ENCODE measurements at regions not wholly inside any gene's neighbourhood (a gene's known extent, or its start where the extent isn't known, plus 50 kb on each side); places are given as distances from the start of the nearest gene placed in this dataset.

DNA sequence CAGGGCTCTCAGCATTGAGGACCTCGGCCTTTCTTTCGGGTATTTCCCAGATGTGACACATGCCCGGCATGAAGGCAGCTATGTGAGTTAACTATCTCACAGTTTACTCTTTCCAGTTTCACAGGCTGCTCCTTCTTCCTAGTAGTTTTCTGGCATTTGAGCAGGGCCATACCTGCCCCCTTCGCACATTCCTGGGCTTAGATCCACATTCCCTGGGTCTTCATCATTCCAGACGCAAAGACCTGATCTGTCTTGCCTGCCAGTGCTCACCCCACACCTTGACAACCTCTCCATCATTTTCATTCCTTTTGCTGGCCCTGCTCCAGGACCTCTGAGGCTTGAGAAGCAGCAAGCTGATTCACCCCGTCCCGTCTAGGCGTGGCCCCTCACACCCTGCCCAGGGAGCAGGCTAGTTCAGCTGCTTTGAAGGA is 227.5 kb downstream of the WDR11 start:
- Histone ChIP-seq H3K9me3 (ENCODE audit: control insufficient read depth in 3 of 3, low read length in 3 of 3) (no peaks in the 10 kb centered on the region), H3K27ac (ENCODE audit: low read depth, low read length) (no peak overlapping the region), H3K36me3 (ENCODE audit: control insufficient read depth in 3 of 3, insufficient read depth in 3 of 3, low read length in 3 of 3) (no peaks in the 10 kb centered on the region), H3K27me3 (ENCODE audit: control insufficient read depth in 3 of 3, insufficient read depth in 3 of 3, low read length in 3 of 3) (peaks cover 3 to 19% (median 5%) of the 10 kb centered on the region in 3 donors), H3K9ac (ENCODE audit: low read depth in 1 of 3, low read length in 3 of 3) (no peak overlapping the region), H3K4me3 (ENCODE audit: low read length in 3 of 3) (no peak overlapping the region), H3K4me1 (ENCODE audit: control insufficient read depth in 3 of 3, insufficient read depth in 3 of 3, low read length in 3 of 3) (no peaks in the 10 kb centered on the region)

DNA sequence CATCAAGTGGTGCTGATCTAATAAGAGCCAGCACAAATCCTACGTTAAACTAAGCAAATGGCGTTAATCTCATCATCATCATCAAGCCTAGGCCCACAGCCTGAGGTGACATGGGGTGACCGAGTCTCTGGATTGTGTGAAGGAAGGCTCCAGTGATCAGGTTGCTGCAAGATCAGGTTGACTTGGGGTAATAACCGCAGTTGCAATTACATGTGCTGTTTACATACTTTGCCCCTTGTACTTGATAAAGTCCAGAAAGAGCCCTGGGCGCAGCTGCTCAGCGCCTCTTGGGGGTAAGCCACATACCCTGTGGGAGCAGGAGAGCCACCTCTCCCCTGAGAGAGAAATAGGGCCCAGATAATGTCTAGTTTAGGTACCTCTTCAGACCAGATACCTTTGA is 228.1 kb downstream of the WDR11 start:
- H3K36me3 ChIP-seq (ENCODE audit: control insufficient read depth in 3 of 3, insufficient read depth in 3 of 3, low read length in 3 of 3): no peaks in the 10 kb centered on the region
- no peaks in the 10 kb centered on the region for H3K4me1 ChIP-seq (ENCODE audit: control insufficient read depth in 3 of 3, insufficient read depth in 3 of 3, low read length in 3 of 3)
- no peaks in the 10 kb centered on the region for H3K9me3 ChIP-seq (ENCODE audit: control insufficient read depth in 3 of 3, low read length in 3 of 3)
- H3K27ac ChIP-seq (ENCODE audit: low read depth, low read length): no peak overlapping the region
- H3K27me3 ChIP-seq (ENCODE audit: control insufficient read depth in 3 of 3, insufficient read depth in 3 of 3, low read length in 3 of 3): peaks cover 3 to 18% (median 5%) of the 10 kb centered on the region in 3 donors
- H3K9ac ChIP-seq (ENCODE audit: low read depth in 1 of 3, low read length in 3 of 3): no peak overlapping the region
- no peak overlapping the region for H3K4me3 ChIP-seq (ENCODE audit: low read length in 3 of 3)

DNA sequence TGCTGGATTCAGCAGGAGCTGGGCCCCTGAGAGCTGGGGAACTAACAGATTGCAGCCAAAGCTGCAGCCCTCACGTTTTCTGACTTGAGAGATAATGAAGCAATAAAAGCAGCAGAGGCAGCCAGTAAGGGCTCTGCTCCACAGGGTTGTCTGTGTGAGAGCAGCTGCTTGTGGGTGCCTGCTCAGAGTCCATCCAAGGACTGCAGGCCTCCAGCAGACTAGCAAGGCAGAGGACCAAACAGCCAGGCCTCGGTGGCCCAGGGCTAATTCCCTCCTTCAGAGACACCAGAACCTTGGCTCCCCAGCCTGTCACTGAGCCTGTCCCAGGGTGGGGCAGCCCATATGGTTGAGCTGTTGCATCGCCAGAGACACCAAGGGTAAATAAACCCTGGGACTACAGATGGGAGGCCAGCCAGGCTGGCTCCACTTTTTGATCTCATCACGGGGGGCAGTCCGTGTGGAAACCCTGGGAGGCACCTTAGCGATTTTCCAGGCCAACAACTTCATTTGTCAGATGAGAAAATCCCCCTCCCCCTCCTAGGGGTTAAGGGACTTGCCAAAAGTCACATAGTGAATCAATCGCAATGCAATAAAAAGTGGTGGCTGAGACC is 229.2 kb downstream of the WDR11 start:
- Histone ChIP-seq H3K27me3 (ENCODE audit: control insufficient read depth in 3 of 3, insufficient read depth in 3 of 3, low read length in 3 of 3) (peaks cover 3 to 23% (median 9%) of the 10 kb centered on the region in 3 donors), H3K4me1 (ENCODE audit: control insufficient read depth in 3 of 3, insufficient read depth in 3 of 3, low read length in 3 of 3) (no peaks in the 10 kb centered on the region), H3K27ac (ENCODE audit: low read depth, low read length) (no peak overlapping the region), H3K36me3 (ENCODE audit: control insufficient read depth in 3 of 3, insufficient read depth in 3 of 3, low read length in 3 of 3) (no peaks in the 10 kb centered on the region), H3K9ac (ENCODE audit: low read depth in 1 of 3, low read length in 3 of 3) (no peak overlapping the region), H3K4me3 (ENCODE audit: low read length in 3 of 3) (no peak overlapping the region), H3K9me3 (ENCODE audit: control insufficient read depth in 3 of 3, low read length in 3 of 3) (no peaks in the 10 kb centered on the region)

DNA sequence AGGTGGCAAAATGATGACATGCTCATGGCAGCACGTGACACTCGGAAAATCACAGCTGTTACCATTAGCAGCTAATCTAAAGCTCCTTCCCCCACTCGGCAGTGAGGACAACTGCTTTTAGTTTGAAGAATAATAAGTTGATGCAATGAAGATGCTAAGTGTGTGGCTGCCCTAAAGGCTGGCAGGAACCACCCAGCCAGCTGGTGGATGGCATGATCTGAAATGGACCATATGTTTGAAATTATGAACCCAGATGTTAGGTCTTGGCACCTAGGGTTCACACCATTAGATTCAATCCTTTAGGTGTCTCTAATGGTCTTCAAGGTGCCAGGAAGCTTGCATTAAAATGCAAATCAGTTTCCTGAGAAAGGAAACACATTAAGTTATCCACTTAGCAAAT is 230.1 kb downstream of the WDR11 start:
- Histone ChIP-seq H3K27ac (ENCODE audit: low read depth, low read length) (no peak overlapping the region), H3K27me3 (ENCODE audit: control insufficient read depth in 3 of 3, insufficient read depth in 3 of 3, low read length in 3 of 3) (peaks cover 3 to 25% (median 9%) of the 10 kb centered on the region in 3 donors), H3K4me3 (ENCODE audit: low read length in 3 of 3) (no peak overlapping the region), H3K4me1 (ENCODE audit: control insufficient read depth in 3 of 3, insufficient read depth in 3 of 3, low read length in 3 of 3) (no peaks in the 10 kb centered on the region), H3K9me3 (ENCODE audit: control insufficient read depth in 3 of 3, low read length in 3 of 3) (no peaks in the 10 kb centered on the region), H3K9ac (ENCODE audit: low read depth in 1 of 3, low read length in 3 of 3) (no peak overlapping the region), H3K36me3 (ENCODE audit: control insufficient read depth in 3 of 3, insufficient read depth in 3 of 3, low read length in 3 of 3) (no peaks in the 10 kb centered on the region)

GRCh38 chr10:121082984-121083383 is 231.8 kb downstream of the WDR11 start:
- H3K9ac ChIP-seq (ENCODE audit: low read depth in 1 of 3, low read length in 3 of 3): no peak overlapping the region
- no peaks in the 10 kb centered on the region for H3K36me3 ChIP-seq (ENCODE audit: control insufficient read depth in 3 of 3, insufficient read depth in 3 of 3, low read length in 3 of 3)
- peaks cover 3 to 25% (median 9%) of the 10 kb centered on the region in 3 donors for H3K27me3 ChIP-seq (ENCODE audit: control insufficient read depth in 3 of 3, insufficient read depth in 3 of 3, low read length in 3 of 3)
- H3K4me1 ChIP-seq (ENCODE audit: control insufficient read depth in 3 of 3, insufficient read depth in 3 of 3, low read length in 3 of 3): no peaks in the 10 kb centered on the region
- no peak overlapping the region for H3K27ac ChIP-seq (ENCODE audit: low read depth, low read length)
- H3K9me3 ChIP-seq (ENCODE audit: control insufficient read depth in 3 of 3, low read length in 3 of 3): no peaks in the 10 kb centered on the region
- no peak overlapping the region for H3K4me3 ChIP-seq (ENCODE audit: low read length in 3 of 3)

DNA sequence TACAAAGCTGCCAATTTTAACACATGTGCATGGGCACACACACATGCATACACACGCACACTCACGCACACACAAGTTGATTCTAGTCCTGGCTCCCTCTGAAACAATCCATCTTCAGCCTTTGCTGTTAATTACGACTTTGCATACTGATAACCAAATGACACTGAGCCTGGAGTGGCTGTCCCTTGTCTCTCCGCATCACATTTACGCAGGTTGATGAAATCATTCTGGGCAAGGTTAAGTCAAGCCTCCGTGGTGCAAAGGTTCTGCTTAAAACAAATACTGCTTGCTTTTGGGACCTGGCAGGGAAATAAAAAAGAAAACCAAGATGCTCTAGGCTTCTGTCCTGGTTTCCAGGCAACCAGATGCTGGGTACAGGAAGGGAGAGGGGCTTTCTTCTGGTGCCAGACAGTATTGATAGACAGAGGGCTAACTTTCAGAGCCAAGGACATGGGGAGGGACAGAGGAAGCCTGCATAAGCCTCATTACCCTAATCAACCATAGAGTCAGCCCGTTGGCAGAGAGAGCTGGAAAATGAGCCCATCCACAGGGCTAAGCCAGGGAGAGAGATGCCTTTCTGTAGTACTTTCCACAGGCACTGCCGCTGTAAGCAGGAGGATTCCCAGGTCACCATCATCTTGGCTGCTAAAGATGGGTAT is 233.0 kb downstream of the WDR11 start:
- Histone ChIP-seq H3K27ac (ENCODE audit: low read depth, low read length) (no peak overlapping the region), H3K4me1 (ENCODE audit: control insufficient read depth in 3 of 3, insufficient read depth in 3 of 3, low read length in 3 of 3) (no peaks in the 10 kb centered on the region), H3K9ac (ENCODE audit: low read depth in 1 of 3, low read length in 3 of 3) (no peak overlapping the region), H3K9me3 (ENCODE audit: control insufficient read depth in 3 of 3, low read length in 3 of 3) (no peaks in the 10 kb centered on the region), H3K4me3 (ENCODE audit: low read length in 3 of 3) (no peak overlapping the region), H3K27me3 (ENCODE audit: control insufficient read depth in 3 of 3, insufficient read depth in 3 of 3, low read length in 3 of 3) (peaks cover 3 to 19% (median 5%) of the 10 kb centered on the region in 3 donors), H3K36me3 (ENCODE audit: control insufficient read depth in 3 of 3, insufficient read depth in 3 of 3, low read length in 3 of 3) (no peaks in the 10 kb centered on the region)

GRCh38 chr10:121084675-121085070 is 233.5 kb downstream of the WDR11 start:
- no peaks in the 10 kb centered on the region for H3K4me1 ChIP-seq (ENCODE audit: control insufficient read depth in 3 of 3, insufficient read depth in 3 of 3, low read length in 3 of 3)
- H3K36me3 ChIP-seq (ENCODE audit: control insufficient read depth in 3 of 3, insufficient read depth in 3 of 3, low read length in 3 of 3): no peaks in the 10 kb centered on the region
- no peak overlapping the region for H3K27ac ChIP-seq (ENCODE audit: low read depth, low read length)
- no peaks in the 10 kb centered on the region for H3K9me3 ChIP-seq (ENCODE audit: control insufficient read depth in 3 of 3, low read length in 3 of 3)
- no peak overlapping the region for H3K9ac ChIP-seq (ENCODE audit: low read depth in 1 of 3, low read length in 3 of 3)
- H3K27me3 ChIP-seq (ENCODE audit: control insufficient read depth in 3 of 3, insufficient read depth in 3 of 3, low read length in 3 of 3): peaks cover 3 to 18% (median 4%) of the 10 kb centered on the region in 3 donors
- H3K4me3 ChIP-seq (ENCODE audit: low read length in 3 of 3): no peak overlapping the region

DNA sequence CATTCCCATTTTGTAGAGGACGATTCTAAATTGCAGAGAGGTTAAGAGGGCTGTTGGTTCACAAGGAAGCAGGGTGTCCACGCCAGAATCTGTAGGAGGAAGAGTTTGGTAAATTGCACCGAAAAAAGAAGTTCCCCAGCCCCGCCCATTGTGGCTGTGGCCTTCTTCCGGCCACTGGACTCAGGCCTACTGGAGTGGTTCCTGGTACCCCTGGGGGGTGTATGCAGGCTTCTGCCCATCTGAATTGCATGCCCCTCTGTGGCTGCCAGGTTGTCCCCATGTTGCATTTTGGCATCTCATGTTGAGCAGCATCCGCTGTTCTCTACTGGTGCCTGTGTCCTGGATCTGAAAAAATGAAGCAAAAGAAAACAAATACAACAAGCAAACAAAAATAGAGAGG is 234.2 kb downstream of the WDR11 start:
- H3K27me3 ChIP-seq (ENCODE audit: control insufficient read depth in 3 of 3, insufficient read depth in 3 of 3, low read length in 3 of 3): peaks cover 3 to 18% (median 4%) of the 10 kb centered on the region in 3 donors
- H3K4me1 ChIP-seq (ENCODE audit: control insufficient read depth in 3 of 3, insufficient read depth in 3 of 3, low read length in 3 of 3): no peaks in the 10 kb centered on the region
- H3K36me3 ChIP-seq (ENCODE audit: control insufficient read depth in 3 of 3, insufficient read depth in 3 of 3, low read length in 3 of 3): no peaks in the 10 kb centered on the region
- no peak overlapping the region for H3K4me3 ChIP-seq (ENCODE audit: low read length in 3 of 3)
- no peak overlapping the region for H3K9ac ChIP-seq (ENCODE audit: low read depth in 1 of 3, low read length in 3 of 3)
- no peak overlapping the region for H3K27ac ChIP-seq (ENCODE audit: low read depth, low read length)
- H3K9me3 ChIP-seq (ENCODE audit: control insufficient read depth in 3 of 3, low read length in 3 of 3): no peaks in the 10 kb centered on the region

- H3K4me3 ChIP-seq (ENCODE audit: low read length in 3 of 3): no peak overlapping the region
- peaks cover 0 to 4% (median 0%) of the 10 kb centered on the region in 3 donors for H3K9me3 ChIP-seq (ENCODE audit: control insufficient read depth in 3 of 3, low read length in 3 of 3)
- H3K4me1 ChIP-seq (ENCODE audit: control insufficient read depth in 3 of 3, insufficient read depth in 3 of 3, low read length in 3 of 3): no peaks in the 10 kb centered on the region
- H3K27ac ChIP-seq (ENCODE audit: low read depth, low read length): no peak overlapping the region
- H3K36me3 ChIP-seq (ENCODE audit: control insufficient read depth in 3 of 3, insufficient read depth in 3 of 3, low read length in 3 of 3): no peaks in the 10 kb centered on the region
- H3K9ac ChIP-seq (ENCODE audit: low read depth in 1 of 3, low read length in 3 of 3): no peak overlapping the region
- H3K27me3 ChIP-seq (ENCODE audit: control insufficient read depth in 3 of 3, insufficient read depth in 3 of 3, low read length in 3 of 3): peaks cover 0 to 15% (median 4%) of the 10 kb centered on the region in 3 donors
These were observed 236.0 kb downstream of the WDR11 start for GRCh38 chr10:121087129-121087528.

GRCh38 chr10:121087688-121088087 is 236.5 kb downstream of the WDR11 start:
- no peaks in the 10 kb centered on the region for H3K36me3 ChIP-seq (ENCODE audit: control insufficient read depth in 3 of 3, insufficient read depth in 3 of 3, low read length in 3 of 3)
- peaks cover 0 to 15% (median 4%) of the 10 kb centered on the region in 3 donors for H3K27me3 ChIP-seq (ENCODE audit: control insufficient read depth in 3 of 3, insufficient read depth in 3 of 3, low read length in 3 of 3)

More at GRCh38 chr10:121087688-121088087, 236.5 kb downstream of the WDR11 start:
- Histone ChIP-seq H3K27ac (ENCODE audit: low read depth, low read length) (no peak overlapping the region), H3K9ac (ENCODE audit: low read depth in 1 of 3, low read length in 3 of 3) (no peak overlapping the region), H3K4me1 (ENCODE audit: control insufficient read depth in 3 of 3, insufficient read depth in 3 of 3, low read length in 3 of 3) (no peaks in the 10 kb centered on the region), H3K4me3 (ENCODE audit: low read length in 3 of 3) (no peak overlapping the region), H3K9me3 (ENCODE audit: control insufficient read depth in 3 of 3, low read length in 3 of 3) (peaks cover 0 to 4% (median 0%) of the 10 kb centered on the region in 3 donors)

All from skeletal muscle tissue (tissue), 3 donors.